IMR-90 (cell line): ENCODE measurements at regions not wholly inside any gene's neighbourhood (a gene's known extent, or its start where the extent isn't known, plus 50 kb on each side); places are given as distances from the start of the nearest gene placed in this dataset.

Source experiments
- ATAC-seq: fragments of 200-7000 bp; cut with Tn5 transposase; 2 replicates; pipeline ENCODE4 v1.9.1; 2020; ENCODE audit warnings: low read depth, mild to moderate bottlenecking, moderate library complexity
- BruUV-seq: library from RNA; stranded (reverse); fragments of 400-500 nt; replicated peaks from 2 replicates; lab custom pipeline; 2021; lab: Mats Ljungman, UMichigan
- CTCF ChIA-PET: fragments of 300-600 bp; formaldehyde crosslinking; extraction: SDS; loops from one replicate; lab custom pipeline; 2021; ENCODE audit warnings: antibody characterized with exemption; lab: Yijun Ruan, JAX
- POLR2A ChIA-PET: fragments of 300-600 bp; sonication (Branson Sonifier 250); formaldehyde crosslinking; loops from one replicate; lab custom pipeline; 2022; ENCODE audit warnings: antibody characterized with exemption; ENCODE audit not compliant: unreplicated experiment; lab: Charles Lee
- DNase-seq: peaks from one replicate; pipeline ENCODE4 v3.0.0; 2013
- H2AFZ ChIP-seq: replicated peaks from 2 replicates; pipeline ENCODE3; 2013; ENCODE audit warnings: low read length, mild to moderate bottlenecking; ENCODE audit not compliant: poor library complexity
- H2AK5ac ChIP-seq: 2 replicates; pipeline ENCODE4 v1.6.1; 2013; ENCODE audit warnings: low read depth, low read length, inconsistent platforms
- H2AK9ac ChIP-seq: replicated peaks from 2 replicates; pipeline ENCODE3; 2013; ENCODE audit warnings: mild to moderate bottlenecking, low read depth, low read length, moderate library complexity; ENCODE audit not compliant: poor library complexity
- H2BK120ac ChIP-seq: 2 replicates; pipeline ENCODE4 v1.6.1; 2013; ENCODE audit warnings: low read depth, low read length, inconsistent platforms
- H2BK15ac ChIP-seq: 3 replicates; pipeline ENCODE4 v1.6.1; 2013; ENCODE audit warnings: low read depth, low read length, inconsistent platforms
- H2BK20ac ChIP-seq: 2 replicates; pipeline ENCODE4 v1.6.1; 2013; ENCODE audit warnings: low read depth, mild to moderate bottlenecking, inconsistent platforms, low read length, moderate library complexity
- H2BK5ac ChIP-seq: 2 replicates; pipeline ENCODE4 v1.6.1; 2013; ENCODE audit warnings: mild to moderate bottlenecking, low read depth, low read length, inconsistent platforms; ENCODE audit not compliant: poor library complexity, severe bottlenecking
- H3K14ac ChIP-seq: replicated peaks from 2 replicates; pipeline ENCODE4 v1.6.1; 2013; ENCODE audit warnings: low read depth, low read length, inconsistent platforms
- H3K18ac ChIP-seq: 2 replicates; pipeline ENCODE4 v1.6.1; 2013; ENCODE audit warnings: low read depth, low read length, control low read depth
- H3K23ac ChIP-seq: 2 replicates; pipeline ENCODE4 v1.6.1; 2013; ENCODE audit warnings: low read depth, low read length, inconsistent platforms
- H3K27ac ChIP-seq: 2 replicates; pipeline ENCODE4 v1.5.1; 2013; ENCODE audit warnings: mild to moderate bottlenecking, control low read depth, low read length; ENCODE audit not compliant: insufficient read depth
- H3K27me3 ChIP-seq: 2 replicates; pipeline ENCODE4 v1.6.1; 2013; ENCODE audit warnings: low read length; ENCODE audit not compliant: control insufficient read depth, insufficient read depth
- H3K36me3 ChIP-seq: 2 replicates; pipeline ENCODE4 v1.6.1; 2013; ENCODE audit warnings: low read length, mixed read lengths; ENCODE audit not compliant: control insufficient read depth, insufficient read depth
- H3K4ac ChIP-seq: 2 replicates; pipeline ENCODE4 v1.6.1; 2013; ENCODE audit warnings: low read depth, low read length, inconsistent platforms
- H3K4me1 ChIP-seq: 2 replicates; pipeline ENCODE4 v1.6.1; 2013; ENCODE audit warnings: low read length, mixed read lengths; ENCODE audit not compliant: control insufficient read depth, insufficient read depth
- H3K4me2 ChIP-seq: 2 replicates; pipeline ENCODE4 v1.6.1; 2013; ENCODE audit warnings: low read depth, mild to moderate bottlenecking, control low read depth, low read length, moderate library complexity
- H3K4me3 ChIP-seq: 2 replicates; pipeline ENCODE4 v1.5.1; 2013; ENCODE audit warnings: low read depth, mild to moderate bottlenecking, control low read depth, low read length, moderate library complexity; ENCODE audit not compliant: insufficient read depth
- H3K56ac ChIP-seq: 2 replicates; pipeline ENCODE4 v1.6.1; 2013; ENCODE audit warnings: low read length, inconsistent platforms; ENCODE audit not compliant: insufficient read depth; ENCODE audit errors: extremely low read depth
- H3K79me1 ChIP-seq, 2 experiments: 2 replicates each; pipeline ENCODE4 v1.6.1; 2013; ENCODE audit warnings: low read length in 2 of 2, inconsistent platforms in 1 of 2, low read depth in 1 of 2
- H3K9ac ChIP-seq: 2 replicates; pipeline ENCODE4 v1.6.1; 2013; ENCODE audit warnings: low read depth, low read length, control low read depth
- H3K9me1 ChIP-seq: 2 replicates; pipeline ENCODE4 v1.6.1; 2013; ENCODE audit warnings: low read length, inconsistent platforms; ENCODE audit not compliant: insufficient read depth
- H3K9me3 ChIP-seq: 2 replicates; pipeline ENCODE4 v1.6.1; 2013; ENCODE audit warnings: low read length; ENCODE audit not compliant: control insufficient read depth, insufficient read depth
- H4K20me1 ChIP-seq: 2 replicates; pipeline ENCODE4 v1.6.1; 2013; ENCODE audit warnings: low read length, inconsistent platforms; ENCODE audit not compliant: insufficient read depth
- H4K5ac ChIP-seq: 2 replicates; pipeline ENCODE4 v1.6.1; 2013; ENCODE audit warnings: mild to moderate bottlenecking, low read depth, low read length, control low read depth
- H4K8ac ChIP-seq, 2 experiments: 2 replicates each; pipeline ENCODE4 v1.6.1; 2013; ENCODE audit warnings: low read depth in 2 of 2, low read length in 2 of 2, control low read depth in 1 of 2, inconsistent platforms in 1 of 2
- H4K91ac ChIP-seq: 2 replicates; pipeline ENCODE4 v1.6.1; 2013; ENCODE audit warnings: low read depth, low read length, inconsistent platforms; ENCODE audit not compliant: insufficient read depth
- CHD1 ChIP-seq: IDR thresholded peaks from 2 replicates; pipeline ENCODE4 v1.6.1; 2012; ENCODE audit warnings: low read depth, low read length, improper control_type of control experiment
- FOS ChIP-seq: fragments of 150-350 bp; IDR thresholded peaks from 2 replicates; pipeline ENCODE4 v1.6.1; 2016; ENCODE audit warnings: low read depth, low read length
- MAZ ChIP-seq: IDR thresholded peaks from 2 replicates; pipeline ENCODE4 v1.6.1; 2012; ENCODE audit warnings: low read depth, mild to moderate bottlenecking, low read length, improper control_type of control experiment, moderate library complexity, borderline replicate concordance
- dilution Hi-C: fragments of 300-500 bp; cut with HindIII; formaldehyde crosslinking; loops from one replicate; pipeline ENCODE4 v1.14.3; 2018; ENCODE audit warnings: low sequenced_read_pairs; ENCODE audit not compliant: unreplicated experiment
- in situ Hi-C: fragments of 300-500 bp; cut with MboI; formaldehyde crosslinking; loops from 3 replicates; pipeline ENCODE4 v1.14.3; 2019; ENCODE audit warnings: low sequenced_read_pairs, inconsistent platforms, mixed read lengths
- intact Hi-C: fragments of 100-400 bp; cut with micrococcal nuclease; formaldehyde crosslinking; loops from 2 replicates; pipeline ENCODE4 v1.10.0; 2022

DNA sequence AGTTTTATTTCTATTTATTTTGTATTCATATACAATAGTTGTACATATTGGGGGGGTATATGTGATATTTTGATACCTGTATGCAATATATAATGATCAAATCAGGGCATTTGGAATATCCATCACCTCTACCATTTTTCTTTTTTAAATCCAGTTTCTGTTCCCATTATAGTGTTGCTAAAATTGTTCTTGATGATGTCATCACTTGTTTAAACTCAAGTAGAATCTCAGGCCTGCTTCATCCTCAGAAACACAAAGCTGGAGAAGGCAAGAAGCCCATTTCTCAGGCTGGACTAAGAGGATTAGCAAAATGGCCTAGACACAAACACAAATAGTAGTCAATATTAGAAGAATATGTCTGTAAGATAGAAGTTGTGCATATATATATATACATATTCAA lies 747.1 kb upstream of the ACVR2A start:
- Histone ChIP-seq H3K4me1 (no peaks in the 10 kb centered on the region), H3K4ac (no peak overlapping the region), H2AK5ac (no peak overlapping the region), H3K27me3 (no peaks in the 10 kb centered on the region), H2BK5ac (no peak overlapping the region), H3K23ac (no peak overlapping the region), H4K5ac (no peak overlapping the region), H3K9me1 (no peaks in the 10 kb centered on the region), H3K27ac (no peak overlapping the region), H3K18ac (no peak overlapping the region), H2AK9ac (no peak overlapping the region), H3K9ac (no peak overlapping the region), H4K20me1 (no peaks in the 10 kb centered on the region), H4K8ac (no peak overlapping the region), H2BK120ac (no peak overlapping the region), H3K56ac (no peak overlapping the region), H4K91ac (no peak overlapping the region), H3K79me1 (no peaks in the 10 kb centered on the region), H2BK20ac (no peak overlapping the region), H2AFZ (no peak overlapping the region), H3K14ac (no peak overlapping the region), H3K4me2 (no peak overlapping the region), H3K36me3 (no peaks in the 10 kb centered on the region), H2BK15ac (no peak overlapping the region), H3K4me3 (no peak overlapping the region), H3K9me3 (no peaks in the 10 kb centered on the region; the same call in 1 of the 2 replicates)
- TF ChIP-seq FOS = no peak
- TF ChIP-seq MAZ = no peak
- no peak for TF ChIP-seq CHD1
- intact Hi-C loops = no loop called here
- dilution Hi-C loops = no loop called here
- BruUV-seq = no TSS peak
- POLR2A ChIA-PET = no interaction called here
- DNase-seq (no peak), ATAC-seq (no peak)
- in situ Hi-C loops = loop anchor here (25.0 kb wide), 1 partner anchor 815 kb away; no protein-coding TSS in a partner anchor
- CTCF ChIA-PET = no interaction called here
